ENCODE measurements at regions not wholly inside any gene's neighbourhood (a gene's known extent, or its start where the extent isn't known, plus 50 kb on each side); places are given as distances from the start of the nearest gene placed in this dataset.
"Not testable (repeated sequence)": the region's sequence is repeated elsewhere in the genome, so short reads cannot be mapped to it uniquely, and the experiment has no call there.

DNA sequence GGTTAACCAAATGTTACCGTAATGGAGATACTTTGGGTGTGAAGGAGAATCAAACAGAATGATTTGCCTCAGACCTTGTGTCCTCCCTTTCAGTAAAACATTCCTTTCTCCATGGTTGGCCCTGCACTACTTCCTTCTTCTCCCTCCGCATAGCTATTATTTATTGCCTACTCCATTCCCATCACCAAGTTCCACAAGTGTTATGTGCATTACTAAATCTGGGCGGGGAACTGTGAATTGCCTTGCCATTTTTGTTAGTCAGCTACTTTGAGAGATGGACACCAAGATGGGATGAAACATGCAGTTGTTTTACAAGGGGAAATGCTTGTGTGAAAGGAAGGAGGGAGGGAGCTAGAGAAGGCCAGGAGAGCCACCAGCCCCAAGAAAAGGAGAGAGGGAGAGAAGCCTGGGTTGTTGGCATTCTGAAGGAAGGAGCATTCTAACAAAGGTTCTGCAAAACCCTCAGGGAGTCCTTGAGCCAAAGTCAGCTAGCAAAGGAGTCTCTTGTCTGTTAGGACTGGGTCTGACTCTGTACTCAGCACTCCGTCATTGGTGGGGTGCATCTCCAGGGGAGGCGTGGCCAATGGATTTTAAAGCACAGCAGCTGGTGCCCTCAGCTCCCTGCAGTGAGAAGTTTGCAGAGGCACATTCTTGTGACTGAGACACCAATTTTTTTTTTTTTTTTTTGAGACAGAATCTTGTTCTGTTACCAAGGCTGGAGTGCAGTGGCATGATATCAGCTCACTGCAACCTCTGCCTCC lies 83.6 kb upstream of the CHD6 start:
- Mint-ChIP-seq H3K4me3 (no peak overlapping the region), H3K9me3 (no peaks in the 10 kb centered on the region), H3K27me3 (peaks cover 2% of the 10 kb centered on the region), H3K36me3 (ENCODE audit: low read depth) (no peaks in the 10 kb centered on the region), H3K27ac (no peak overlapping the region), H3K4me1 (peaks cover 3% of the 10 kb centered on the region)
- CTCF ChIA-PET: interaction anchor here (0.8 kb wide), 1 partner anchor 9 kb away, joined by 3 read pairs; no protein-coding TSS in a partner anchor
- DNase-seq: no peak
- POLR2A ChIA-PET: no interaction called here

DNA sequence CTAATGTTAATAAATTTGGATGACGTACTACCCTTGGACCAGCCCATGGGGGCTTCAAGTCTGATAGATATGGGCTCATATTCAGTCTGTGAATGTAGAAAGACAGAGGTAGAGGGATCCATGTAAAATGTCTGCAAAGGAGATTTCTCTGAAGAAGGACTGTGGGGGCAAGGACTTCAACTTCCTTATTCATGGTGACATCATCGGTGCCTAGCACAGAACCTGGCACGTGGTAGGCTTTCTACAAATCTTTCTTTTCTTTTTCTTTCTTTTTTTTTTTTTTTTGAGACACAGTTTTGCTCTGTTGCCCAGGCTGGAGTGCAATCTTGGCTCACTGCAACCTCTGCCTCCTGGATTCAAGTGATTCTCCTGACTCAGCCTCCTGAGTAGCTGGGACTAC lies 81.5 kb upstream of the CHD6 start:
- POLR2A ChIA-PET; H3K36me3 Mint-ChIP-seq (ENCODE audit: low read depth); H3K27ac Mint-ChIP-seq; H3K27me3 Mint-ChIP-seq; H3K9me3 Mint-ChIP-seq; DNase-seq; H3K4me3 Mint-ChIP-seq: not testable (repeated sequence)
- H3K4me1 Mint-ChIP-seq: peaks cover 15% of the 10 kb centered on the region
- CTCF ChIA-PET: interaction anchor here (1.0 kb wide), 1 partner anchor 65 kb away, joined by 3 read pairs; no protein-coding TSS in a partner anchor

DNA sequence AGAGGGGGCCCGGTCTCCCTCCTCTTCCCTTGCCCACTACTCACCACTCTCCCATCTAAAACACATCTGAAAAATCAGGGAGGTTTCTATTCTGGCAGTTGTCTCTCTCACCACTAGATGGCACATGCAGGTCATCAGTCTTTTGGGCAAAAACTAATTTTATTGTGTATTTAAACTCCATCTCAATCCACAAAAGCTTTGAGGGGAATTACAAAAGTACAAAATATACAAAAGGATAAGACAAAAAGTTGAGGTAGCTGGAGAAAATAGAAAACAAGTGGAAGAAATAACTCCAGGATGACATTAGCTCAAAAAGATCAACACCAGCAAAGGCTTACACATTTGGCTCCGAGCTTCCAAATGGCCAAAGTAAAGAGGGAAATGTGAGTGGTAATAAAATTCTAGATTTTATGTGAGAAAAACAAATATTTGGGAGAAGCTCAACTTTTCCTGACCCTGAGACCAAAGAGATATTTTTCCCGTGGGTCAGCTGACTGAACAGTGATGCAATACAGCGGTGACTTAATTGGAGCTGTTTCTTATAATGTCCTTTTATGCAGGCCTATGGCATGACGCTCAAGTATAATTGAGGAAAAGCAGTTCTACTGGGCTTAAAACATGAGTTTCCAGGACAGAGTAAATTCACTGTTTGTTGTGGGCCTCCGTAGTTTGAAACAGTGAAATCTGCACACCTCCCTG lies 79.8 kb upstream of the CHD6 start:
- ChIA-PET CTCF (interaction anchor here (0.7 to 1.4 kb wide), 6 partner anchors 9 to 273 kb away, joined by 3 to 5 read pairs (median 3); no protein-coding TSS in a partner anchor), POLR2A (no interaction called here)
- H3K27ac Mint-ChIP-seq: no peak overlapping the region

DNA sequence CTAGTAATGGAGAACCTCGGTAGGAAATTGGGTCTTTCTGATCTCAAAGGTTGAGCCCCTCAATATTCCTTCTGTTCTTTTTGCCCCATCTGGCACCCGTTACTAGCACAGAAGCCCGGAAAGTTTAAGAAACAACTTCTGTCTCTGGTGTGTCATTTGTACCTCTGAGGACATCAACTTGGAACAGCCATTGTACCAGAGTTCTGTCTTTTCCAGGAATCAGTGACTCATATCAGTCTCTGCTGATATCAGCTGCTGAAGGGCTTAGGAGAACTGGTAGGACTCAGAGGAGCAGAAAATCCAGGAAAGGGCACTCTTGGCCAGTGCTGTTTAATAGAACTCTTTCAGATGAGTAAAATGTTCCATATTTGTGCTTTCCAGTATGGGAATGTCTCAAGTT lies 78.3 kb upstream of the CHD6 start:
- CTCF ChIA-PET: interaction anchor here (1.3 kb wide), 1 partner anchor 16 kb away, joined by 3 read pairs; no protein-coding TSS in a partner anchor
- Mint-ChIP-seq H3K27ac (no peak overlapping the region), H3K4me3 (no peak overlapping the region), H3K27me3 (peaks cover 2% of the 10 kb centered on the region), H3K36me3 (ENCODE audit: low read depth) (peaks cover 4% of the 10 kb centered on the region), H3K4me1 (peaks cover 30% of the 10 kb centered on the region), H3K9me3 (no peaks in the 10 kb centered on the region)
- POLR2A ChIA-PET: no interaction called here
- no peak for DNase-seq

More for the DNA sequence above, 79.8 kb upstream of the CHD6 start:
- no peak for DNase-seq
- Mint-ChIP-seq H3K4me1 (peaks cover 24% of the 10 kb centered on the region), H3K9me3 (no peaks in the 10 kb centered on the region), H3K36me3 (ENCODE audit: low read depth) (peaks cover 4% of the 10 kb centered on the region), H3K27me3 (peaks cover 2% of the 10 kb centered on the region), H3K4me3 (no peak overlapping the region)

DNA sequence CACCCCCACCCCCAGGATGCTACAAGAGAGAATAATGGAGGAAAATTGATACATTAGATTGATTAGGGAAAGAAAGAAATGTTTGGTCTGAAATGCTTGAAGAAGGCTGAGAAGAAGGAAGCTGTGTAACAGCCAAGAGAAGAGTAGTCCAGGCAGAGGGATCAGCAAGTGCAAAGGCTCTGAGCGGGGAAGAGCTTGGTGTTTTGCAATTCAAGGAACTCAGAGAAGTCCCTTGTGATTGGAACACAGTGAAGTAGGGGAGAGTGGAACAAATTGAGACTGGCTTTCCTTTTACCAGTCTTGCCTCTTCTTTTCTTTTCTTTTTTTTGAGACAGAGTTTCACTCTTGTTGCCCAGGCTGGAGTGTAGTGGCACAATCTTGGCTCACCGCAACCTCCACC lies 76.6 kb upstream of the CHD6 start:
- ChIA-PET CTCF (no interaction called here), POLR2A (no interaction called here)
- Mint-ChIP-seq H3K27ac (no peak overlapping the region), H3K9me3 (no peaks in the 10 kb centered on the region), H3K36me3 (ENCODE audit: low read depth) (peaks cover 4% of the 10 kb centered on the region), H3K4me1 (peaks cover 30% of the 10 kb centered on the region), H3K4me3 (peak overlapping the region; percentile 57), H3K27me3 (peaks cover 2% of the 10 kb centered on the region)
- no peak for DNase-seq

DNA sequence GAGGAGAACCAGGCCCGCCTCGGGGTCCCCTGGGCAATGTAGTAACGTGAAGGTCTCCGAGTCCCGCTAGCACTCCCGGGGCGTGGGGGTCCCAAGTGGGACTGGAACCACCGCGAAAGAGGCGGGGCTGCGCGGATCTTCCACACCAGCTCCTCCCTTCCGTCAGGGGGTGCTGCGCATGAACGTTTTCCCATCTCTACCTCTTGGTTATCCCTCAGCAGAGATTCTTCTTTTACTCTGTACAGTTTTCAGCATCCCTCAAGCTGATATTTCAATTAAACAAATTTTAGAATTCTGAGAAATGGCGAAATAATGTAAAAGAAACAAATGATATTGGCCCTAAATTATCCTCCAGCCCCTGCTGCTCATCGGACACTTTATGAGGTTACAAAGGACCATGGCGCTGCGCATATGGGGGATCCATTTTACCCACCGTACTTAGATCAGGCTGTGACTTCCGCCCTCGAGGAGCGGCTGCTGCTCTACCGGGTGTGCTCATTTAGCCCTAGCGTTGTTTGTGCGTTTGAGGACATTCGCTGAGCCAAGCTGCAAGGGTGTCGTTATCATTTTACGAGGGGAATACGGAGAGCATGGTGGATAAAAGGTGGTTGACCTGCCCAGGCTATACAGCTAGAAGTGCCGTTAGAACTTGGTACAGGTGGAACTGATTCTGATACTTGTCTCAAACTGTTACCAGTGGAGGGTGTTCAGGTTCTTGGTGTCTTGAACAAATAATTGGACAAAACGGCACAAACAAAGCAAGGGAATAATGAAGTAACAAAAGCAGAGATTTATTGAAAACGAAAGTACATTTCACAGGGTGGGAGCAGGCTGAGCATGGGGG lies 75.2 kb upstream of the CHD6 start:
- Mint-ChIP-seq H3K9me3 (no peaks in the 10 kb centered on the region), H3K27me3 (peaks cover 2% of the 10 kb centered on the region), H3K4me1 (peaks cover 30% of the 10 kb centered on the region), H3K36me3 (ENCODE audit: low read depth) (peaks cover 4% of the 10 kb centered on the region), H3K27ac (peak overlapping the region; percentile 91), H3K4me3 (peak overlapping the region; percentile 90)
- ChIA-PET CTCF (interaction anchor here (0.9 to 1.3 kb wide), 6 partner anchors 9 to 1764 kb away, joined by 3 to 6 read pairs (median 4); partner anchors contain the start of genes CHD6 and SRSF6), POLR2A (interaction anchor here (1.0 to 1.9 kb wide), 7 partner anchors 11 to 1764 kb away, joined by 3 to 21 read pairs (median 6); partner anchors contain the start of genes CHD6 and SRSF6)
- peak; percentile 83 for DNase-seq

DNA sequence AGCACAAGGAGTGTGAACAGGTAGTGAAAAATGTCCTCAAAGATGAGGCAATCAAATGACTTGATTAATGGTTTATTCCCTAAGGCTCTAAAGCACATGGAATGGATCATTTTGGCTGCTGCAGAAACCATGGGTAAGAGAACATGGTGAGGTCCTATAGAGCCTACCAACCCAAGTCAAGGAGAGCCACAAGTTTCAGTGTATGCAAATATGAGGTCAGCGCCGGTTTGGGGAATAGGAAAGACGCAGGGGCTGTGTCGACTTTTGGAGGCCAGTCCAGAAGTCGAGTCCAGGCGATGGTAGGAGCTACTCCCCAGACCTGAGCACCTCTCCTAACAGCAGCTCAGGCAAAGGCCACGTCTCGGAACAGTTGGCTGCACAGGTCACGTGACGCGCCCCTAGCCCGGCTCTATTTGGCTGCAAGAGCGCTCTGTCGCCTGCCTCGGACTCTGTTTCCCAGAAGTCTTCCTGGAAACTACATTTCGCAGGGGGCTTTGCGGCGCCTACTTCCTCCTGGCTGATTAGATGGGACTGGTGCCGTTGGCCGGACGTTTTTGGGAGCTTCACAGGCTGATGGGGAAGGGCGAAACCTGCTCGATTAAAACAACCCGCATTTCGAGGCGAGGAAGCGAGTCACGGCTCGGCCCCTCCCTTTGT lies 74.4 kb upstream of the CHD6 start:
- DNase-seq: peak; percentile 77
- Mint-ChIP-seq H3K9me3 (no peaks in the 10 kb centered on the region), H3K27me3 (peaks cover 2% of the 10 kb centered on the region), H3K36me3 (ENCODE audit: low read depth) (peaks cover 4% of the 10 kb centered on the region), H3K27ac (peak overlapping the region; percentile 91), H3K4me3 (peak overlapping the region; percentile 90), H3K4me1 (peaks cover 28% of the 10 kb centered on the region)
- ChIA-PET POLR2A (interaction anchor here (1.0 to 1.9 kb wide), 7 partner anchors 11 to 1765 kb away, joined by 3 to 21 read pairs (median 6); partner anchors contain the start of genes CHD6 and SRSF6), CTCF (interaction anchor here (0.9 to 1.3 kb wide), 4 partner anchors 9 to 78 kb away, joined by 3 to 6 read pairs (median 3); no protein-coding TSS in a partner anchor)

DNA sequence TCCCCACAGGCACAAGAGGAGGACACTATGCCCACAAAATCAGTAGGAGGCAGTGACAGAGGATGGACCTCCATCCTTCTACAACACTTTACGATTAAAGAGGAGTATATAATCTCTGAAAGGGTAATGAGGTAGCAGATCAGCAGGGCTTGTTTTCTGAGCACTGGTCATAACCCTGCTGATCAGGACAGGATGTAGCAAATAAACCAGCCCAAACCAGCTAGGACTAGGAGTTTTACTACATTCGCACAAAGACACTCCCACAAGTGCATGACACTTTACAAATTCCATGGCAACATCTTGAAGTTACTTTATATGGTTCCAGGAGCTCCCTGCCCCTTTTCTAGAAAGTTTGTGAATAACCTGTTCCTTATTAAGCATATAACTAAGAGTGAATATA lies 73.3 kb upstream of the CHD6 start:
- CTCF ChIA-PET: no interaction called here
- Mint-ChIP-seq H3K27me3 (peaks cover 2% of the 10 kb centered on the region), H3K4me1 (peaks cover 24% of the 10 kb centered on the region), H3K9me3 (no peaks in the 10 kb centered on the region), H3K4me3 (no peak overlapping the region), H3K36me3 (ENCODE audit: low read depth) (peaks cover 4% of the 10 kb centered on the region), H3K27ac (no peak overlapping the region)
- no peak for DNase-seq
- POLR2A ChIA-PET: interaction anchor here (1.1 kb wide), 1 partner anchor 73 kb away, joined by 4 read pairs; the partner anchor contains the start of gene CHD6

DNA sequence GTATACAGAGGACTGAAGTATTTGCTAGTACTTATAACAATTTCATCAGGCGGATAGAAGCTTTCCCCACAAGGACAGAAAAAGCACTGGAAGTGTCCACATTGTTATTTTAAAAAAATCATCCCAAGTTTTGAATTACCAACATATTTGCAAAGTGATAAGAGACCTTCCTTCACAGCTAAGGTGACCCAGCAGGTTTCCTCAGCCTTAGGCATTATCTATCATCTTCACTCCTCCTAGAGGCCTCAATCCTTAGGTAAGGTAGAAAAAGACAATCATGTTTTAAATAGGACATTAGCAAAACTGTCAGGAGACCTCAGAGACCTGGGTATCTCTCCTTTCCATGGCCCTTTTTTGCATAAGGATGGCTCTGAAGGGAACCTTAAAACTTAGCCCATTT lies 72.5 kb upstream of the CHD6 start:
- Mint-ChIP-seq H3K4me3 (no peak overlapping the region), H3K27ac (no peak overlapping the region), H3K36me3 (ENCODE audit: low read depth) (peaks cover 4% of the 10 kb centered on the region), H3K4me1 (peaks cover 20% of the 10 kb centered on the region), H3K9me3 (no peaks in the 10 kb centered on the region), H3K27me3 (peaks cover under 1% of the 10 kb centered on the region)
- ChIA-PET CTCF (no interaction called here), POLR2A (interaction anchor here (1.1 kb wide), 1 partner anchor 72 kb away, joined by 4 read pairs; the partner anchor contains the start of gene CHD6)
- no peak for DNase-seq

DNA sequence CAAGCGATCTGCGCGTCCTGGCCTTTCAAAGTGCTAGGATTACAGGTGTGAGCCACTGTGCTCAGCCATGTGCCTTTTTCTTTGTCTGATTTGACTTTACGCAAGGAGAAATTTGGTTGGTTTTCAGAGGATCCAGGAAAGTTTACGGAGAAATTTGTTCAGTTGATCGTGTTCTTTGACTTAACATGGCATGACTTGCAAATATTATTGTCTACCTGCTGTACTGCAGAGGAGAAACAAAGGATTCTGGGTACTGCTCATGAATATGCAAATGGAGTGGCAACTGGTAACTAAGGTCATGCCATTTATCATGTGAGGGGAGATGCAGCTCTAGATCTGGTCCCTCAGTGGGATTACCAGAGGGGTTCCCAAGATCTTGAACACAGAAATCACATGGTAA lies 68.8 kb upstream of the CHD6 start:
- no peak for DNase-seq
- no peak overlapping the region for H3K27ac Mint-ChIP-seq
- POLR2A ChIA-PET: no interaction called here

DNA sequence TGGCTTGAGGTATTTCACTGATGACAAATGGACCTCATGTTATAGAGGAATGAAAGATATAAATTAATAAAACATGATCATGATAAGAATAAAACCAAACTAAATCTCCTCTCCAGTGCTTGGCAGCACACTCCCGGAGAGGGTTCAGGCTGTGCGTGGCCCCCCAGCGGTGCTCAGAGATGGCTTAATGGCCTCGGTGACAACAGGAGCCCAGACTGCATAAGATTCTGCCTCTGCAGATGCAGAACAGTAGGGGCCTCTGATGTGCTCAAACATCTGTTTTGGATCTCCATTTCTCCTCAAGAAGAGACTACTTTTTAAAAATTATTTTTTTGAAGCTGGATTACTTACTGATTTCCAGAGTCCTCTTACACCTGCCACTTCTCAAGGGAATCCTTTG lies 67.0 kb upstream of the CHD6 start:
- POLR2A ChIA-PET; H3K9me3 Mint-ChIP-seq; CTCF ChIA-PET; H3K4me1 Mint-ChIP-seq; H3K4me3 Mint-ChIP-seq; H3K27ac Mint-ChIP-seq; H3K27me3 Mint-ChIP-seq; H3K36me3 Mint-ChIP-seq (ENCODE audit: low read depth); DNase-seq: not testable (repeated sequence)

More for the DNA sequence above, 68.8 kb upstream of the CHD6 start:
- Mint-ChIP-seq H3K36me3 (ENCODE audit: low read depth) (no peaks in the 10 kb centered on the region), H3K9me3 (no peaks in the 10 kb centered on the region), H3K4me3 (no peak overlapping the region), H3K4me1 (no peaks in the 10 kb centered on the region), H3K27me3 (peaks cover 3% of the 10 kb centered on the region)
- CTCF ChIA-PET: no interaction called here

DNA sequence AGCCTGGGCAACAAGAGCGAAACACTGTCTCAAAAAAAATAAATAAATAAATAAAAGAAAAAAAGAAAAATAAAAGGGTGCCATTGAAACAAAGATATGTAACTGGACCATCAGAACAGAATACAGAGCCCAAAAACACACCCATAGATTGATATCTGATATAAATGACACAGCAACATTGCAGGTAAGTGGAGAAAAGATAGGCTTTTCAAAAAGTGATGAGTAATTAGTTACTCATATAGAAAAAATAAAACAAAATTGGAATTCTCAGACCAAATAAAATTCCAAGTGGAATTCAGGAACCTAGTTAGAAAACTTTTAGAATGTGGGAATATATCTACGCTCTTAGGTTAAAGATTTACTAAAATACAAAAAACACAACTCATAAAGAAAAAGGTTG lies 60.6 kb upstream of the CHD6 start:
- ChIA-PET CTCF (no interaction called here), POLR2A (no interaction called here)
- Mint-ChIP-seq H3K4me1 (no peaks in the 10 kb centered on the region), H3K4me3 (no peak overlapping the region), H3K27ac (no peak overlapping the region), H3K27me3 (peaks cover 20% of the 10 kb centered on the region), H3K36me3 (ENCODE audit: low read depth) (no peaks in the 10 kb centered on the region), H3K9me3 (no peaks in the 10 kb centered on the region)
- no peak for DNase-seq
